H9 (cell line): ENCODE measurements at regions not wholly inside any gene's neighbourhood (a gene's known extent, or its start where the extent isn't known, plus 50 kb on each side); places are given as distances from the start of the nearest gene placed in this dataset.

ENCODE experiments used
- DNase-seq: peaks from one replicate; pipeline ENCODE4 v3.0.0-alpha.2; 2017
- H2AFZ ChIP-seq: one replicate; pipeline ENCODE4 v1.6.1; 2013; ENCODE audit warnings: mild to moderate bottlenecking, low read length, control low read depth, moderate library complexity
- H2AK5ac ChIP-seq: 2 replicates; pipeline ENCODE4 v1.6.1; 2013; ENCODE audit warnings: low read length, control low read depth, mixed read lengths; ENCODE audit not compliant: insufficient read length
- H2BK120ac ChIP-seq: one replicate; pipeline ENCODE4 v1.6.1; 2013; ENCODE audit warnings: low read depth, mild to moderate bottlenecking, low read length, control low read depth, inconsistent platforms; ENCODE audit not compliant: poor library complexity, severe bottlenecking
- H2BK12ac ChIP-seq: 2 replicates; pipeline ENCODE4 v1.6.1; 2013; ENCODE audit warnings: low read length, control low read depth, mixed read lengths, low read depth; ENCODE audit not compliant: insufficient read length
- H2BK15ac ChIP-seq: 2 replicates; pipeline ENCODE4 v1.6.1; 2013; ENCODE audit warnings: low read depth, low read length, control low read depth
- H2BK20ac ChIP-seq: one replicate; pipeline ENCODE4 v1.6.1; 2013; ENCODE audit warnings: low read depth, mild to moderate bottlenecking, low read length, control low read depth, inconsistent platforms; ENCODE audit not compliant: poor library complexity, severe bottlenecking
- H2BK5ac ChIP-seq: 2 replicates; pipeline ENCODE4 v1.6.1; 2013; ENCODE audit warnings: low read length, control low read depth, mixed read lengths; ENCODE audit not compliant: insufficient read length
- H3K14ac ChIP-seq: 2 replicates; pipeline ENCODE4 v1.6.1; 2013; ENCODE audit warnings: low read length, control low read depth; ENCODE audit not compliant: insufficient read depth
- H3K18ac ChIP-seq: 2 replicates; pipeline ENCODE4 v1.6.1; 2013; ENCODE audit warnings: low read depth, mild to moderate bottlenecking, mixed read lengths, low read length, control low read depth; ENCODE audit not compliant: insufficient read length
- H3K23ac ChIP-seq: 2 replicates; pipeline ENCODE4 v1.6.1; 2013; ENCODE audit warnings: low read length, control low read depth, mixed read lengths, low read depth; ENCODE audit not compliant: insufficient read length
- H3K23me2 ChIP-seq: 2 replicates; pipeline ENCODE4 v1.6.1; 2013; ENCODE audit warnings: low read depth, mild to moderate bottlenecking, mixed read lengths, low read length, control low read depth; ENCODE audit not compliant: insufficient read length, poor library complexity, severe bottlenecking
- H3K27ac ChIP-seq: 2 replicates; pipeline ENCODE4 v1.5.1; 2013; ENCODE audit warnings: low read length, control low read depth, mixed read lengths, low read depth; ENCODE audit not compliant: insufficient read length
- H3K27me3 ChIP-seq: 2 replicates; pipeline ENCODE4 v1.6.1; 2013; ENCODE audit warnings: low read length, control low read depth, inconsistent platforms; ENCODE audit not compliant: insufficient read depth
- H3K4ac ChIP-seq: 2 replicates; pipeline ENCODE4 v1.6.1; 2013; ENCODE audit warnings: low read depth, mild to moderate bottlenecking, control low read depth, inconsistent platforms, low read length, moderate library complexity
- H3K4me1 ChIP-seq: 2 replicates; pipeline ENCODE4 v1.6.1; 2013; ENCODE audit warnings: low read length, control low read depth, inconsistent platforms; ENCODE audit not compliant: insufficient read depth
- H3K4me2 ChIP-seq: 2 replicates; pipeline ENCODE4 v1.6.1; 2013; ENCODE audit warnings: low read length, control low read depth, mixed read lengths; ENCODE audit not compliant: insufficient read length, insufficient read depth
- H3K56ac ChIP-seq: 2 replicates; pipeline ENCODE4 v1.6.1; 2013; ENCODE audit warnings: low read depth, mild to moderate bottlenecking, mixed read lengths, low read length, control low read depth; ENCODE audit not compliant: insufficient read length
- H3K79me1 ChIP-seq: 2 replicates; pipeline ENCODE4 v1.6.1; 2013; ENCODE audit warnings: low read depth, mild to moderate bottlenecking, moderate library complexity, low read length, control low read depth, inconsistent platforms; ENCODE audit not compliant: insufficient read depth, poor library complexity, severe bottlenecking
- H3K79me2 ChIP-seq: 2 replicates; pipeline ENCODE4 v1.6.1; 2013; ENCODE audit warnings: low read length, control low read depth, inconsistent platforms; ENCODE audit not compliant: insufficient read depth
- H3K9ac ChIP-seq: 2 replicates; pipeline ENCODE4 v1.6.1; 2013; ENCODE audit warnings: low read length, control low read depth, mixed read lengths; ENCODE audit not compliant: insufficient read length; ENCODE audit errors: extremely low read depth
- H3K9me3 ChIP-seq: one replicate; pipeline ENCODE4 v1.6.1; 2013; ENCODE audit warnings: low read depth, low read length, inconsistent platforms; ENCODE audit not compliant: control insufficient read depth
- H3T11ph ChIP-seq: one replicate; pipeline ENCODE4 v1.6.1; 2013; ENCODE audit warnings: mild to moderate bottlenecking, low read length, control low read depth, inconsistent platforms
- H4K20me1 ChIP-seq: one replicate; pipeline ENCODE4 v1.6.1; 2013; ENCODE audit not compliant: control insufficient read depth, insufficient read length, insufficient read depth
- H4K5ac ChIP-seq: 2 replicates; pipeline ENCODE4 v1.6.1; 2013; ENCODE audit warnings: low read depth, mild to moderate bottlenecking, mixed read lengths, low read length, control low read depth; ENCODE audit not compliant: insufficient read length
- H4K8ac ChIP-seq: replicated peaks from 2 replicates; pipeline ENCODE4 v1.6.1; 2013; ENCODE audit warnings: low read length, control low read depth, mixed read lengths, low read depth; ENCODE audit not compliant: insufficient read length
- H4K91ac ChIP-seq: 2 replicates; pipeline ENCODE4 v1.6.1; 2013; ENCODE audit warnings: low read depth, mild to moderate bottlenecking, moderate library complexity, mixed read lengths, low read length, control low read depth; ENCODE audit not compliant: insufficient read length
- H3K27ac Mint-ChIP-seq, 3 experiments: 2 replicates in 2 of 3; 3 replicates in 1 of 3; pipeline ENCODE4 v1.8.0; 2020 to 2021; ENCODE audit warnings: mixed read lengths in 3 of 3, mild to moderate bottlenecking in 1 of 3, moderate library complexity in 1 of 3
- H3K27me3 Mint-ChIP-seq: 2 replicates; pipeline ENCODE4 v1.8.0; 2021; ENCODE audit warnings: low read depth, mild to moderate bottlenecking, moderate library complexity, mixed read lengths
- H3K36me3 Mint-ChIP-seq, 3 experiments: 2 replicates in 2 of 3; 3 replicates in 1 of 3; pipeline ENCODE4 v1.8.0; 2020 to 2021; ENCODE audit warnings: low read depth in 3 of 3, mixed read lengths in 3 of 3; ENCODE audit not compliant: insufficient read depth in 1 of 3
- H3K4me1 Mint-ChIP-seq, 2 experiments: 2 replicates each; pipeline ENCODE4 v1.8.0; 2020; ENCODE audit warnings: mixed read lengths in 2 of 2
- H3K4me3 Mint-ChIP-seq, 2 experiments: 2 replicates in 1 of 2; 3 replicates in 1 of 2; pipeline ENCODE4 v1.8.0; 2020 to 2021; ENCODE audit warnings: mild to moderate bottlenecking in 2 of 2, mixed read lengths in 2 of 2, moderate library complexity in 1 of 2
- H3K9me3 Mint-ChIP-seq, 2 experiments: 2 replicates in 1 of 2; 3 replicates in 1 of 2; pipeline ENCODE4 v1.8.0; 2020; ENCODE audit warnings: mild to moderate bottlenecking in 2 of 2, mixed read lengths in 2 of 2, moderate library complexity in 1 of 2
- CTCF ChIP-seq: fragments of 200-600 bp; sonication (generic); conservative IDR thresholded peaks from 3 replicates; pipeline ENCODE4 v1.8.0; 2021; ENCODE audit warnings: antibody characterized with exemption, mild to moderate bottlenecking
- WGBS: extraction: QIAGEN DNeasy Blood & Tissue Kit; methylation state at CpG from one replicate; pipeline ENCODE4 v1.1.7; 2013; ENCODE audit warnings: missing lambda C conversion rate, low lambda C conversion rate, mixed read lengths; ENCODE audit not compliant: insufficient read length; ENCODE audit errors: extremely low coverage; 5-methylcytosine and 5-hydroxymethylcytosine counted together

GRCh38 chr18:78656346-78656925, 323.2 kb upstream of the SALL3 start:
- H3K9me3 ChIP-seq = peaks cover 23% of the 10 kb centered on the region
- no peak overlapping the region for H2BK20ac ChIP-seq
- no peak overlapping the region for H2BK120ac ChIP-seq
- no peak overlapping the region for H3K4ac ChIP-seq
- no peak for DNase-seq
- H3K18ac ChIP-seq = no peak overlapping the region
- no peaks in the 10 kb centered on the region for H3K23me2 ChIP-seq
- no peak overlapping the region for H3K9ac ChIP-seq
- H4K8ac ChIP-seq = no peak overlapping the region
- H3K79me2 ChIP-seq = no peaks in the 10 kb centered on the region
- H3K36me3 Mint-ChIP-seq = peaks cover 12 to 26% (median 16%) of the 10 kb centered on the region in 3 experiments
- no peak overlapping the region for H3K4me3 Mint-ChIP-seq
- H3K4me1 ChIP-seq = no peaks in the 10 kb centered on the region
- peaks cover 27% of the 10 kb centered on the region for H3K27me3 Mint-ChIP-seq
- H3K4me2 ChIP-seq = no peak overlapping the region
- no peaks in the 10 kb centered on the region for H3K79me1 ChIP-seq
- H3T11ph ChIP-seq = no peak overlapping the region
- H3K23ac ChIP-seq = no peak overlapping the region
- H2AFZ ChIP-seq = no peak overlapping the region
- H4K20me1 ChIP-seq = no peaks in the 10 kb centered on the region
- H2BK5ac ChIP-seq = no peak overlapping the region
- H2BK12ac ChIP-seq = no peak overlapping the region
- no peaks in the 10 kb centered on the region for H3K4me1 Mint-ChIP-seq
- no peak for TF ChIP-seq CTCF
- H2BK15ac ChIP-seq = no peak overlapping the region
- H3K27me3 ChIP-seq = no peaks in the 10 kb centered on the region
- no peak overlapping the region for H3K27ac ChIP-seq
- no CpG with 5 or more reads among the region's 21 CpGs for WGBS
- no peak overlapping the region for H4K91ac ChIP-seq
- H3K9me3 Mint-ChIP-seq = peaks cover 47 to 51% of the 10 kb centered on the region in 2 experiments
- H2AK5ac ChIP-seq = no peak overlapping the region
- no peak overlapping the region for H3K27ac Mint-ChIP-seq
- no peak overlapping the region for H3K14ac ChIP-seq
- H4K5ac ChIP-seq = no peak overlapping the region
- H3K56ac ChIP-seq = no peak overlapping the region
